Smooth muscle cell (in vitro differentiated cells): ENCODE measurements at regions not wholly inside any gene's neighbourhood (a gene's known extent, or its start where the extent isn't known, plus 50 kb on each side); places are given as distances from the start of the nearest gene placed in this dataset.

Experiments
- DNase-seq: peaks from one replicate; lab custom pipeline; 2025; ENCODE audit not compliant: unreplicated experiment; lab: John Stamatoyannopoulos, UW
- H2AFZ ChIP-seq: fragments of 200-600 bp; sonication (generic); 2 replicates; pipeline ENCODE4 v1.6.0; 2016; ENCODE audit warnings: antibody characterized with exemption, low read depth, mild to moderate bottlenecking
- H3F3A ChIP-seq: fragments of 200-600 bp; sonication (generic); 2 replicates; pipeline ENCODE4 v1.6.0; 2017; ENCODE audit warnings: antibody characterized with exemption, low read depth
- H3K27ac ChIP-seq: fragments of 200-600 bp; sonication (generic); 2 replicates; pipeline ENCODE4 v1.5.1; 2016; ENCODE audit warnings: low read depth, mild to moderate bottlenecking
- H3K27me3 ChIP-seq: fragments of 200-600 bp; sonication (generic); 2 replicates; pipeline ENCODE4 v1.6.1; 2016; ENCODE audit warnings: low read depth, mild to moderate bottlenecking
- H3K36me3 ChIP-seq: fragments of 200-600 bp; sonication (generic); 2 replicates; pipeline ENCODE4 v1.5.1; 2016; ENCODE audit warnings: low read depth
- H3K4me1 ChIP-seq: fragments of 200-600 bp; sonication (generic); 2 replicates; pipeline ENCODE4 v1.5.1; 2016; ENCODE audit warnings: low read depth
- H3K4me2 ChIP-seq: fragments of 200-600 bp; sonication (generic); 2 replicates; pipeline ENCODE4 v1.6.0; 2016; ENCODE audit warnings: mild to moderate bottlenecking
- H3K4me3 ChIP-seq: fragments of 200-600 bp; sonication (generic); 2 replicates; pipeline ENCODE4 v1.5.1; 2016; ENCODE audit warnings: mild to moderate bottlenecking
- H3K79me2 ChIP-seq: fragments of 200-600 bp; sonication (generic); 2 replicates; pipeline ENCODE4 v1.6.0; 2016; ENCODE audit warnings: low read depth, mild to moderate bottlenecking
- H3K9ac ChIP-seq: fragments of 200-600 bp; sonication (generic); 2 replicates; pipeline ENCODE4 v1.6.0; 2016; ENCODE audit warnings: low read depth
- H3K9me3 ChIP-seq: fragments of 200-600 bp; sonication (generic); replicated peaks from 2 replicates; pipeline ENCODE4 v1.5.1; 2016; ENCODE audit warnings: low read depth
- H4K20me1 ChIP-seq: fragments of 200-600 bp; sonication (generic); 2 replicates; pipeline ENCODE4 v1.6.0; 2016; ENCODE audit warnings: low read depth
- WGBS: methylation state at CpG from one replicate; pipeline ENCODE4 v1.1.7; 2016; ENCODE audit warnings: low lambda C conversion rate; 5-methylcytosine and 5-hydroxymethylcytosine counted together
- TF ChIP-seq, protein P1 (sequence below): fragments of 200-600 bp; sonication (generic); IDR thresholded peaks from 2 replicates; pipeline ENCODE4 v1.5.1; 2017; ENCODE audit warnings: borderline replicate concordance, mild to moderate bottlenecking, antibody characterized with exemption; ENCODE audit not compliant: insufficient read depth, poor library complexity, severe bottlenecking

- Histone ChIP-seq H3K27ac (no peak overlapping the region), H3K4me1 (no peaks in the 10 kb centered on the region), H3K4me3 (no peak overlapping the region), H3F3A (no peaks in the 10 kb centered on the region), H3K4me2 (no peak overlapping the region), H2AFZ (no peak overlapping the region), H3K36me3 (no peaks in the 10 kb centered on the region), H3K79me2 (no peaks in the 10 kb centered on the region), H3K27me3 (no peaks in the 10 kb centered on the region), H4K20me1 (no peaks in the 10 kb centered on the region), H3K9ac (no peak overlapping the region), H3K9me3 (no peaks in the 10 kb centered on the region)
- DNase-seq, result no peak
- WGBS, result 95% methylated on average over 1 of the region's 1 CpG
- TF ChIP-seq, protein P1, sequence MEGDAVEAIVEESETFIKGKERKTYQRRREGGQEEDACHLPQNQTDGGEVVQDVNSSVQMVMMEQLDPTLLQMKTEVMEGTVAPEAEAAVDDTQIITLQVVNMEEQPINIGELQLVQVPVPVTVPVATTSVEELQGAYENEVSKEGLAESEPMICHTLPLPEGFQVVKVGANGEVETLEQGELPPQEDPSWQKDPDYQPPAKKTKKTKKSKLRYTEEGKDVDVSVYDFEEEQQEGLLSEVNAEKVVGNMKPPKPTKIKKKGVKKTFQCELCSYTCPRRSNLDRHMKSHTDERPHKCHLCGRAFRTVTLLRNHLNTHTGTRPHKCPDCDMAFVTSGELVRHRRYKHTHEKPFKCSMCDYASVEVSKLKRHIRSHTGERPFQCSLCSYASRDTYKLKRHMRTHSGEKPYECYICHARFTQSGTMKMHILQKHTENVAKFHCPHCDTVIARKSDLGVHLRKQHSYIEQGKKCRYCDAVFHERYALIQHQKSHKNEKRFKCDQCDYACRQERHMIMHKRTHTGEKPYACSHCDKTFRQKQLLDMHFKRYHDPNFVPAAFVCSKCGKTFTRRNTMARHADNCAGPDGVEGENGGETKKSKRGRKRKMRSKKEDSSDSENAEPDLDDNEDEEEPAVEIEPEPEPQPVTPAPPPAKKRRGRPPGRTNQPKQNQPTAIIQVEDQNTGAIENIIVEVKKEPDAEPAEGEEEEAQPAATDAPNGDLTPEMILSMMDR, result no peak
Measured at GRCh38 chr1:115501476-115501875, 140.3 kb upstream of the VANGL1 start.

DNA sequence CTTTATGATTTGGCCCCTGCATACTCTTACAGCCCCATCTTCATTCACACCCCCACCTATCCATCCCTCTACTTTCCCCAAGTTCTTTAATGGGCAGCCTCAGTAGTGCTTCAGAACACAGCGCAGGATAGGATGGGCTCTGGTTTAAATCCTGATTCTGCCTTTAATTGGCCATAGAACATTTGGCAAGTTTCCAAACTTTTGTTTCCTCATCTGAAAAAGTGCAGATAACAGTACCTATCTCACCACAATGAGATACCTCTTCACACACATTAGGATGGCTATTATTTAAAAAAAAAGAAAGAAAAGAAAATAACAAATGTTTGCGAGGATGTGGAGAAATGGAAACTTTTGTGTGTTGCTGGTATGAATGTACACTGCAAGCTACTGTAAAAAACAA, 142.5 kb upstream of the VANGL1 start:
- Histone ChIP-seq H3K9me3 (no peaks in the 10 kb centered on the region), H3K4me2 (no peak overlapping the region), H3F3A (no peaks in the 10 kb centered on the region), H3K27ac (no peak overlapping the region), H4K20me1 (no peaks in the 10 kb centered on the region), H3K9ac (no peak overlapping the region), H3K27me3 (no peaks in the 10 kb centered on the region), H3K4me1 (no peaks in the 10 kb centered on the region), H3K36me3 (no peaks in the 10 kb centered on the region), H3K79me2 (no peaks in the 10 kb centered on the region), H2AFZ (no peak overlapping the region), H3K4me3 (no peak overlapping the region)
- 96% methylated on average over 2 of the region's 2 CpGs for WGBS
- TF ChIP-seq, protein P1, result no peak
- DNase-seq, result no peak

DNA sequence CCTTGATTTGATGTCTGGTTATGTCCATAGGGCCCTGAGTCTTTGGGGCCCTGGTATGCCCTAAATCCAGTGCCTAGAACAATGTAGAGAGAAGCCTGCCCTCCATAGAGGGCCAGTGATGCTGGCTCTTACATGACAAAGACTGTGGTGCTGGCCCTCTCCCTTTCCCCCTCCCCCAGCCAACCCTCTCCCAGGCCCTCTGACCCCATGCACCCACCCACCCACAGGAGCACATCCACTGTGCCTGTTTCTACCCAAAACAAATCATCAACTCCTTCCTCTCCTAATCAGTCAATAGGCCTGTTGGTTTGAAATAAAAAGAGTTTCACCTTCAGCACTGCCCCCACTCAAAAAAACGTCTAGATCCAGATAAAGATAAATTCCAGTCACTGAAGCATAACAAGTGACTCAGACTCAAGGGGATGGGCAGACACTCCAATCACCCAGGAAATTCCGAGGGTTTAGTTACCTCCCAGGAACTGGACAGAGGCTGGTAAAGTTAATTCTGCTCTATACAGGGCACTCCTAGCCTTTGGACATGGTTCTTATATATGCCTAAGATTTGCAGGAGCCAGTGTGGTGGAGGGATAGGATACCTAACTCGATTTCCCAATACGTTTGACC, 144.8 kb upstream of the VANGL1 start:
- Histone ChIP-seq H3K9me3 (no peaks in the 10 kb centered on the region), H3K9ac (no peak overlapping the region), H3F3A (no peaks in the 10 kb centered on the region), H3K4me3 (no peak overlapping the region), H3K4me2 (no peak overlapping the region), H3K79me2 (no peaks in the 10 kb centered on the region), H3K27me3 (no peaks in the 10 kb centered on the region), H4K20me1 (no peaks in the 10 kb centered on the region), H2AFZ (no peak overlapping the region), H3K4me1 (peaks cover 6% of the 10 kb centered on the region), H3K36me3 (no peaks in the 10 kb centered on the region), H3K27ac (no peak overlapping the region)
- no peak for DNase-seq
- WGBS, result 57% methylated on average over 4 of the region's 4 CpGs
- TF ChIP-seq, protein P1, result no peak

GRCh38 chr1:115495625-115496024, 146.1 kb upstream of the VANGL1 start:
- H3K9ac ChIP-seq, result no peak overlapping the region
- H3K9me3 ChIP-seq, result no peaks in the 10 kb centered on the region
- H3K36me3 ChIP-seq, result no peaks in the 10 kb centered on the region
- no peaks in the 10 kb centered on the region for H3F3A ChIP-seq
- 78% methylated on average over 6 of the region's 6 CpGs for WGBS
- no peak for DNase-seq
- no peaks in the 10 kb centered on the region for H4K20me1 ChIP-seq
- H3K4me2 ChIP-seq, result no peak overlapping the region
- H3K27ac ChIP-seq, result no peak overlapping the region
- H3K4me3 ChIP-seq, result no peak overlapping the region
- H3K79me2 ChIP-seq, result no peaks in the 10 kb centered on the region
- no peaks in the 10 kb centered on the region for H3K27me3 ChIP-seq
- peaks cover 6% of the 10 kb centered on the region for H3K4me1 ChIP-seq
- TF ChIP-seq, protein P1, result no peak
- no peak overlapping the region for H2AFZ ChIP-seq
